Natural killer cell treated with Interleukin-12 subunit alpha and Interleukin-12 subunit beta and Interleukin-15 and Interleukin-18, amount 100 ng/mL, for 72 hours (primary cell): ENCODE measurements at regions not wholly inside any gene's neighbourhood (a gene's known extent, or its start where the extent isn't known, plus 50 kb on each side); places are given as distances from the start of the nearest gene placed in this dataset.
"Not testable (repeated sequence)": the region's sequence is repeated elsewhere in the genome, so short reads cannot be mapped to it uniquely, and the experiment has no call there.

Experiments
- ATAC-seq, 2 donors: fragments of 150-1000 bp; cut with Tn5 transposase in 1 of 2; sonication (Bioruptor Pico), chemical (Tn5 transposase) in 1 of 2; 2 replicates each; pipeline ENCODE4 v1.10.0; 2021
- DNase-seq: peaks from one replicate; pipeline ENCODE4 v3.0.0; 2022; ENCODE audit warnings: low spot score
- H3K27ac Mint-ChIP-seq, 2 donors: 1 replicate in 1 of 2; 2 replicates in 1 of 2; pipeline ENCODE4 v1.8.0; 2022; ENCODE audit warnings: mixed read lengths in 2 of 2, mild to moderate bottlenecking in 1 of 2, moderate library complexity in 1 of 2
- H3K27me3 Mint-ChIP-seq, 2 donors: 1 replicate in 1 of 2; 2 replicates in 1 of 2; pipeline ENCODE4 v1.8.0; 2022; ENCODE audit warnings: mixed read lengths in 2 of 2
- H3K36me3 Mint-ChIP-seq: one replicate; pipeline ENCODE4 v1.8.0; 2022; ENCODE audit warnings: mixed read lengths
- H3K4me1 Mint-ChIP-seq, 2 donors: 1 replicate in 1 of 2; 2 replicates in 1 of 2; pipeline ENCODE4 v1.8.0; 2022; ENCODE audit warnings: low read depth in 2 of 2, mixed read lengths in 2 of 2, mild to moderate bottlenecking in 1 of 2
- H3K4me3 Mint-ChIP-seq: one replicate; pipeline ENCODE4 v1.8.0; 2022; ENCODE audit warnings: mixed read lengths
- H3K9me3 Mint-ChIP-seq: 2 replicates; pipeline ENCODE4 v1.8.0; 2022; ENCODE audit warnings: mixed read lengths

GRCh38 chr13:110813646-110814624 is 100.4 kb downstream of the ING1 start:
- no peaks in the 10 kb centered on the region for H3K9me3 Mint-ChIP-seq
- H3K27ac Mint-ChIP-seq, result no peak overlapping the region
- no peak for ATAC-seq
- no peaks in the 10 kb centered on the region for H3K36me3 Mint-ChIP-seq
- H3K4me3 Mint-ChIP-seq, result no peak overlapping the region
- peaks cover 0 to 3% of the 10 kb centered on the region in 2 donors for H3K4me1 Mint-ChIP-seq
- peaks cover 18 to 27% of the 10 kb centered on the region in 2 donors for H3K27me3 Mint-ChIP-seq
- DNase-seq, result no peak

DNA sequence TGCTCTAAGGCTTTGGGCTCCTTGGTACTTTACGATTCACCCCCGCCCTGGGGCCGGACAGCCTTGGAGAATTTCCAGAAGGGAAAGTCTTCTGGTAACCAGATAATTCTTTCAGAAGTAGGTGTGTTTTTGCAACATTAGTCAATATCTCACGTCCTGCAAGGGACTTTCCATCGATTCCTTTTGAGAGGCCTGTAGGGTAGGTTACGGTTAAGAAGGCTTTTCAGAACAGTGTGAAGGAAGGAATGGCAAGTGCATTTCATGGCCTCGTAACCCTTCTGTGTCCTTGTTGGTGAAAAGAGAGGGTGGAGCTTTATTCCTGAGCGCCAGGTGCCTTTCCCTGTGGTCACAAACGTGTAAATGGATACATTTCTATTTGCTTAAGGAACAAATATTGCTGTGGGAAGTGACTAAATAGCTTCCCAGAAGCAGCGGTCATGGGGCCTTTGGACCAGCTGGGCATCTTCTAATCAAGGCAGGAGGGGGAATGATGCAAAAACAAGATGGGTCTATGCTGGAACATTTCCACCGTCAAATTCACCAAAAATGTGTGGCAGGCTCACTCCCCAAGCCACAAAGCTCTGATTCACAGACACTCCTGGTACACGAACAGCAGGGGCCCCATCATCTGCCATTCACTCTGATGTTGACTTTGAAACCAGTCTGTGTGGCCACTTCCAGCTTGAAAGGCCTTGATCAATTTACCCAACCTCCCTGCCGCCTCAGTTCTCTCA is 99.2 kb downstream of the ANKRD10 start:
- ATAC-seq (no peak), DNase-seq (no peak)
- Mint-ChIP-seq H3K4me1 (peaks cover 5 to 7% of the 10 kb centered on the region in 2 donors), H3K27me3 (peaks cover 6 to 21% of the 10 kb centered on the region in 2 donors), H3K36me3 (no peaks in the 10 kb centered on the region), H3K27ac (no peak overlapping the region), H3K4me3 (no peak overlapping the region), H3K9me3 (no peaks in the 10 kb centered on the region)

- Mint-ChIP-seq H3K4me3 (no peak overlapping the region), H3K36me3 (no peaks in the 10 kb centered on the region), H3K4me1 (peaks cover 5 to 7% of the 10 kb centered on the region in 2 donors), H3K9me3 (no peaks in the 10 kb centered on the region), H3K27me3 (peaks cover under 1 to 15% of the 10 kb centered on the region in 2 donors), H3K27ac (no peak overlapping the region)
- DNase-seq (no peak), ATAC-seq (no peak)
These were observed 98.4 kb downstream of the ANKRD10 start for GRCh38 chr13:110816500-110816899.

- H3K27me3 Mint-ChIP-seq, result peaks cover 0 to 12% of the 10 kb centered on the region in 2 donors
- no peak overlapping the region for H3K27ac Mint-ChIP-seq
- H3K4me3 Mint-ChIP-seq, result no peak overlapping the region
- ATAC-seq (no peak), DNase-seq (no peak)
- H3K9me3 Mint-ChIP-seq, result no peaks in the 10 kb centered on the region
- H3K4me1 Mint-ChIP-seq, result peaks cover 5 to 7% of the 10 kb centered on the region in 2 donors
- no peaks in the 10 kb centered on the region for H3K36me3 Mint-ChIP-seq
These were observed 97.7 kb downstream of the ANKRD10 start for GRCh38 chr13:110817143-110817542.

DNA sequence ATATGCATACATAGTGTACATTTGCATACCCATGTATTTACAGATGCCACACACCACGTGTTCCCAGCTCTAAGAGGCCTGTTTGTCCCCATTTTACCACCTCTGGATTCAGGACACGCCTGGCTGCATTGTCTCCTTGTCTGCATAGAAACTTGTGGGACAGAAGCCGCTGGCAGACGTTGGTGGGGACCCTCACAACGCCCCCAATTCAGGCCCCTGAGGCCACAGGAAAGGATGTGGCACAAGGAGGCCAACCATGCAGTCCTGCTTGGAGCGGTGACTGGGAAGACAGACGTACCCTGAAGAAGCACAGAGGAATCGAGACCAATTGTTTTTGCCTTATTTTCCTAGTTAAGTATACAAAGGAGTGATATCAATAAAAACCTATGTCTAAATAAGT is 96.1 kb downstream of the ANKRD10 start:
- H3K4me1 Mint-ChIP-seq, result peaks cover 4 to 5% of the 10 kb centered on the region in 2 donors
- H3K9me3 Mint-ChIP-seq, result no peaks in the 10 kb centered on the region
- H3K36me3 Mint-ChIP-seq, result no peaks in the 10 kb centered on the region
- no peak for ATAC-seq
- no peak for DNase-seq
- H3K27ac Mint-ChIP-seq, result no peak overlapping the region
- peaks cover 0 to 1% of the 10 kb centered on the region in 2 donors for H3K27me3 Mint-ChIP-seq
- no peak overlapping the region for H3K4me3 Mint-ChIP-seq

- H3K27me3 Mint-ChIP-seq, result no peaks in the 10 kb centered on the region
- no peaks in the 10 kb centered on the region for H3K36me3 Mint-ChIP-seq
These were observed 95.5 kb downstream of the ANKRD10 start for GRCh38 chr13:110819203-110820014.

GRCh38 chr13:110820322-110820721 is 94.5 kb downstream of the ANKRD10 start:
- ATAC-seq (no peak), DNase-seq (no peak)
- Mint-ChIP-seq H3K27me3 (no peaks in the 10 kb centered on the region), H3K36me3 (no peaks in the 10 kb centered on the region), H3K9me3 (no peaks in the 10 kb centered on the region), H3K27ac (no peak overlapping the region), H3K4me3 (no peak overlapping the region), H3K4me1 (peaks cover 4 to 5% of the 10 kb centered on the region in 2 donors)

More at GRCh38 chr13:110819203-110820014, 95.5 kb downstream of the ANKRD10 start:
- no peak overlapping the region for H3K4me3 Mint-ChIP-seq
- no peak overlapping the region for H3K27ac Mint-ChIP-seq
- no peaks in the 10 kb centered on the region for H3K9me3 Mint-ChIP-seq
- DNase-seq, result peak; percentile 82
- H3K4me1 Mint-ChIP-seq, result peaks cover 4 to 5% of the 10 kb centered on the region in 2 donors
- peak; percentile 85 to 89 for ATAC-seq

DNA sequence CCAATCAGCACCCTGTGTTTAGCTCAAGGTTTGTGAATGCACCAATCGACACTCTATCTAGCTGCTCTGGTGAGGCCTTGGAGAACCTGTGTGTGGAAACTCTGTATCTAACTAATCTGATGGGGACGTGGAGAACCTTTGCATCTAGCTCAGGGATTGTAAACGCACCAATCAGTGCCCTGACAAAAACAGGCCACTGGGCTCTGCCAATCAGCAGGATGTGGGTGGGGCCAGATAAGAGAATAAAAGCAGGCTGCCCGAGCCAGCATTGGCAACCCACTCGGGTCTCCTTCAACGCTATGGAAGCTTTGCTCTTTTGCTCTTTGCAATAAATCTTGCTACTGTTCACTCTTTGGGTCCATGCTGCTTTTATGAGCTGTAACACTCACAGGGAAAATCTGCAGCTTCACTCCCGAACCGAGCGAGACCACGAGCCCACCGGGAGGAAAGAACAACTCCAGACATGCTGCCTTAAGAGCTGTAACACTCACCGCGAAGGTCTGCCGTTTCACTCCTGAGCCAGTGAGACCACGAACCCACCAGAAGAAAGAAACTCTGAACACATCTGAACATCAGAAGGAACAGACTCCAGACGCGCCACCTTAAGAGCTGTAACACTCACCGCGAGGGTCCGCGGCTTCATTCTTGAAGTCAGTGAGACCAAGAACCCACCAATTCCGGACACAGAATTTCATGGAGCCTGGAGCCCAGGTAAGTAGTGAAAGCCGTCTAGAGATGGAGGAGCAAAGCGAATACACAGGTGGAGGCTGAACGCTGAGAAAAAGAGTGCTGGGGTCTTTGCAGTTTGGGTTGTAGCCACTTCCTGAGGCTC is 92.8 kb downstream of the ANKRD10 start:
- peak overlapping the region; percentile 76 for H3K4me3 Mint-ChIP-seq
- H3K27ac Mint-ChIP-seq, result peak overlapping the region in 1 of 2 donors; percentile 31
- H3K9me3 Mint-ChIP-seq, H3K4me1 Mint-ChIP-seq, ATAC-seq, H3K36me3 Mint-ChIP-seq, H3K27me3 Mint-ChIP-seq, DNase-seq: not testable (repeated sequence)

- H3K27ac Mint-ChIP-seq, result no peak overlapping the region
- no peaks in the 10 kb centered on the region for H3K9me3 Mint-ChIP-seq
- H3K27me3 Mint-ChIP-seq, result no peaks in the 10 kb centered on the region
- peaks cover 4 to 5% of the 10 kb centered on the region in 2 donors for H3K4me1 Mint-ChIP-seq
- DNase-seq (no peak), ATAC-seq (no peak)
- H3K36me3 Mint-ChIP-seq, result no peaks in the 10 kb centered on the region
- H3K4me3 Mint-ChIP-seq, result peak overlapping the region; percentile 76
These were observed 92.3 kb downstream of the ANKRD10 start for GRCh38 chr13:110822669-110822945.

GRCh38 chr13:110824702-110825300 is 90.1 kb downstream of the ANKRD10 start:
- Mint-ChIP-seq H3K27ac (no peak overlapping the region), H3K9me3 (no peaks in the 10 kb centered on the region), H3K27me3 (no peaks in the 10 kb centered on the region), H3K4me3 (no peak overlapping the region), H3K4me1 (no peaks in the 10 kb centered on the region), H3K36me3 (no peaks in the 10 kb centered on the region)
- ATAC-seq (no peak), DNase-seq (no peak)

DNA sequence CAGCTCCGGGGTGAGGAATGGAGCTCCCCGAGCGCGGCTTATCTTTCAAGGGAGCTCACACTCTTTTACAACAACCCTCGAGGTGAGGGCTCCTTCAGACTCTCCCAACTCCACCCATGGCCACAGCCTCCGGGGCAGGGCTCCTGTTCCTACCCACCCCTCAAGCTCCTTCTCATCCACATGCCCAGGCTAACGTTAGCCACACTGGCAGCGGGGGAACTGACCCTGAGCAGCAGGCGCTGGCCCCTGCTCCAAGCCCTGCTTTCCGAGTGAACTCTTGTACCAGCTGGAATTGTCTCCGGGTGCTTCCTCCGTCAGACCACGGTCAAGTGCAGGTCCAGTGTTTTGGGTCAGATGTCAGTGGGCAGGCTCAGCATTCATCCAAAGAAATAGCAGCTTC is 89.4 kb downstream of the ANKRD10 start:
- Mint-ChIP-seq H3K9me3 (no peaks in the 10 kb centered on the region), H3K4me3 (no peak overlapping the region), H3K36me3 (no peaks in the 10 kb centered on the region), H3K27ac (no peak overlapping the region), H3K4me1 (no peaks in the 10 kb centered on the region), H3K27me3 (no peaks in the 10 kb centered on the region)
- DNase-seq (no peak), ATAC-seq (no peak)

DNA sequence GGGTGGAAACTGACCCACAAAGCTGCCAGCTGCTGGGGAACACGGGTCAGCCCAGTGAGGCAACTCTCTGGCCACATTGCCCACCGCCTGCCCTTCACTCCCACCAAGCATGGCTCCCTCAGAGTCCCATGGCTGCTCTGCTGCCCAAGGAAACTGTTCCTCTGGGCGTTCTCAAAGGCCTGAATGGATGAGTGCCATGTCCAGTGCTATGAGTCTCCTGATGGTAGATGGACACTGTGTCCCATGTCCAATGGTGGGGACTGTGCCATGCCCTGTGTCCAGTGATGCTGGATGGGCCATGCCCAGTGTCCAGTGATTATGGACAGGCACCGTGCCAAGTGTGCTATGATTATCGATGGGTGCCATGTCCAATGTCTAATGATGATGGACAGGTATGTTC is 88.8 kb downstream of the ANKRD10 start:
- Mint-ChIP-seq H3K27me3 (peaks cover 0 to 3% of the 10 kb centered on the region in 2 donors), H3K4me3 (no peak overlapping the region), H3K36me3 (no peaks in the 10 kb centered on the region), H3K4me1 (no peaks in the 10 kb centered on the region), H3K9me3 (no peaks in the 10 kb centered on the region), H3K27ac (no peak overlapping the region)
- DNase-seq, result no peak
- ATAC-seq, result no peak
